Stimulated activated naive CD4-positive, alpha-beta T cell treated with Interleukin-2 at 50 U/mL for 16 hours (primary cell): ENCODE measurements at regions not wholly inside any gene's neighbourhood (a gene's known extent, or its start where the extent isn't known, plus 50 kb on each side); places are given as distances from the start of the nearest gene placed in this dataset.
"Not testable (repeated sequence)": the region's sequence is repeated elsewhere in the genome, so short reads cannot be mapped to it uniquely, and the experiment has no call there.

Experiments used
- DNase-seq: peaks from one replicate; lab custom pipeline; 2025; lab: John Stamatoyannopoulos, UW

DNA sequence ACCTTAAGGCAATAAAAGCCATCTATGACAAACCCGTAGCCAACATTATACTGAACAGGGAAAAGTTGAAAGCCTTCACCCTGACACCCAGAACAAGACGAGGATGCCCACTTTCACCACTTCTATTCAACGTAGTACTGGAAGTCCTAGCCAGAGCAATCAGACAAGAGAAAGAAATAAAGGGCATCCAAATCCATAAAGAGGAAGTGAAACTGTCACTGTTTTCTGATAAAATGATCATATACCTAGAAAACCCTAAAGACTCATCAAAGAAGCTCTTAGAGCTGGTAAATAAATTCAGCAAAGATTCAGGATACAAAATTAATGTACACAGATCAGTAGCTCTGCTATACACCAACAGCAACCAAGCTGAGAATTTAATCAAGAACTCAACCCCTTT lies 1561.9 kb upstream of the CELF4 start:
- not testable (repeated sequence) for DNase-seq

DNA sequence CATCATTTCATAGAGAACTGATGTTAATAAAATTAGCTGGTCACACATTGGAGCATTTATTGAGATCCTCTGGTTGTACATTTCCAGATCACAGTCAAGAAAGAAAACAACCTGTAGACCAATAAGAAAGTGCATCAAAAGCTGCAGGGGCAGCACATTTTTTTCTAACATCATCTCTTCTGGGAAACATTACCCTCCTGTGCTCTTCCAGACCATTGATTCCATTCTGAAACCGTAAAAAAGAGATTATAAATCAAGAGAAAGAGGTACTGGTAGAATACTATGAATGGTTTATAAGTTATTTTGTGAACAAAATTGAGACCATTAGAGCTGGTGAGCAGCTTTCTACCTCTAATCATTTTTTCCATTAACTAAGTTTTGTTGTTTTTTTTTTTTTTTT lies 1548.2 kb upstream of the CELF4 start:
- no peak for DNase-seq

DNA sequence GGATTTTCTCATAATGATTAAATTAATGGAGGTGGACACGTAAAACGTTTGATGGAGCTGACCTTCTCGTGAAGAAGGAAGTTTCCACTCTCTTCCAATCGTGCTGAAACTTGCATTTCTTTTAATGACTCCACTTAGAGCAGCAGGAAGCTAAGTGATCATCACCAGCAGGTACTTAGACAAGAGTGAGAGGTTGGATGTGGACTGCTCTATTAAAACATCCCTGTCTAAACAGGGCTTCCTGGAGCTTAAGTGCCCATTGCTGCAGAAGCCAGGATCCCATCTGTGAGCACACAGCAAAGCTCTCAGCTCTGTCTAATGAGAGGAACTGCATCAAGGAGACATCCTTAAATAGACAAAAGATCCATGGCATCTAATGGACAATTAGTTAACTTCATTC lies 1539.5 kb upstream of the CELF4 start:
- no peak for DNase-seq

DNA sequence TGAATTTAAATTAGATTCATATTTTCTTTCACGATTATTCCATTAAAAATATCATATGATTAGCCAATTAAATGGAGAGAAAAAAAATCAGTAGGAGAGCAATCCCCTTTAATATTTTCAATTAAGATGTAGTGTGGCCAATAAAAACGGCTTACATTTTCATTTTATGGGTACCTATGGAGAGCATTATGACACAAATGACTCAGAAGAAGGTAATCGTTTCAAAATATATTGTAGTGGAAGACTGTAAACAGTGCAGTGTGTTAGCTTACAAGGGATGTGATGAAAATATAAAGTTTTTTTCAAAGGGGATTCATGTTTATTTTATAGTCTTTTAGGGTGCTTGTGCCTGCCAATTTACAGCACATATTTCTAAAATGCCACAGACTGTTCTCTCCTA lies 1507.4 kb upstream of the CELF4 start:
- no peak for DNase-seq

DNA sequence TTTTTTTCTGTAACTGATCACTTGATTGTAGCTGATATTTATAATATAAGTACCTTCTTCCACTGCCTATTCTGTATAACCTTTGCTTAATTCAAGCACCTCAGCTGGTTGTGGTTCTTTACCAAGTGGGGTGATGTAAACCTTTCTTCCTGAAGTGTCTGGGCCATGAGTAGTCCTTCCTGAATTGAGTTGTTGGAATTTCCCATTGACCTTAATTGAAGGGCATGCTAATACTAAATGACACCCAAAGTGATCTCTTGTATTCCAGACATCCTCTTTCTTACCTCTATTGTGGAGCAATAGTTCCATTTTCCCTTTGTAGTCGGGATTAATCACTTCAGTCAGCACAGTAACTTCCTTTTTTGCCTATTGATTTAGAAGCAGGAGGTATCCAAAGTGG lies 1496.8 kb upstream of the CELF4 start:
- DNase-seq: no peak

DNA sequence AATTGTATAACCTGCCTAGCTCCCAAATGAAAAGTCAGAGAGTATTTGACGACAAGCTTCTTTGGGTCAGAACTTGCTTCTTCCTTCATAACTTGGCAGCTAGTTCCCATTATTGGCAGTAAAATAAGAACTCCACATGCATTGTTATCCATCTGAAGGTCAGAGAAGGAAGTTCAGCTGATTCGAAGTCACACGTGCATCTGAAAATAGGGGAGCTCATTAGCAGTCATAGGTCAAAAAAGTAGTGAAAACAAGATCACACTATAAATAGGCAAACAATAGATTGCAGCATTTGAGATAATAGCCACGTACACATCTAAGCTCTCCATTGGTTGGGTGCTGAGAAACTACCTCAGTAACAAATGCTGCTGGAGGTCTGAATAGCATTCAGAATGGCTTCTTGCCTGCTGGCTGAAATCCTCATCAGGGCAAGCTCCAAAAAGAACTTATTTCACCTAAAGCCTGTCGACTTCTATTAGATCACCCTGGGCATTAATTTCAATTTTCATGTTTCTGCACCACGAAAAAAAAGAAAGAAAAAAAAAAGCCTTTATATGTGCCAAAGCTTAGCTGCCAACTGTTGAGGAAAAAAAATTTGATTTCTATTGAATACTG lies 1492.9 kb upstream of the CELF4 start:
- DNase-seq: no peak

DNA sequence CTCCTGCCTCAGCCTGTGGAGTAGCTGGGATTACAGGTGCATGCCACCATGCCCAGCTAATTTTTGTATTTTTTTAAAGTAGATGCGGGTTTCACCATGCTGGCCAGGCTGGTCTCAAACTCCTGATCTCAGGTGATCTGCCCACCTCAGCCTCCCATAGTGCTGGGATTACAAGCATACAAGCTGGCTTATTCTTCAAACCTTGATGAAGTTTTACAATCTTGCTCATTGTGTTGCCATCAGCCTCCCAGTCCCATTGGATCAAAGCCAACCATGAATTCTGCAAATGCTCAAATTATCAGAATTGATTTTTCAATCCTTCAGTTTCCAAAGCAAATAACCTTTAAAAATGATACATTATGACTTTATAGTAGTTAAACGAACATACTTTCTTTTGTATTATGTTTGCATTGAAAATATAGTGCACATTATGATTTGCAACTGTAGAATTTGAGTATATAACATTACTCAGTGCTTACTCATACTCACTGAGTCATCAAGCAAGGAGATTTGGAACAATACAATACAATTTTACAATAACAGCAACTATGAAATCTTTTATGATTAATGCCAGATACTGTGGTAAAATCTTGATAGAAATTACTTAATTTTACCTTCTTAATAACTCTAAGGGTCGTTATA lies 1491.9 kb upstream of the CELF4 start:
- no peak for DNase-seq

DNA sequence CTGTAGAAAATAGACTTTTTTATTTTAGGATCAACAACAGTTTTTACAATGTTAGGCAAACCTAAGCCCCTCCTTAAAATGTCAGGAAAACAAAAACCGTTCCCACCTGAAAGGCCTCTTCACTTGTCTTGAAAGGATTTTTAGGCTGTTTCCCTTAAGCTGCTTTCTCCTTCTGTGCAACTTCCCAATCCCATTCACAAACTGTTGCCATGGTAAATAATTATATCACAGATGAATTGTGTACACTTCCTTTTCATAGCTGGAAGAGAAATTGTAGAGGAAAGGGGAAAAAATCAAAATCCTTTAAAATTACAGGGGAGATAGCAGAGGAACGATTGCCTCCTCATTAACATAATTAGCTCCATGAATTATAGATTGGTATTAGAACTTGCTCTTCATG lies 1488.0 kb upstream of the CELF4 start:
- DNase-seq: no peak

DNA sequence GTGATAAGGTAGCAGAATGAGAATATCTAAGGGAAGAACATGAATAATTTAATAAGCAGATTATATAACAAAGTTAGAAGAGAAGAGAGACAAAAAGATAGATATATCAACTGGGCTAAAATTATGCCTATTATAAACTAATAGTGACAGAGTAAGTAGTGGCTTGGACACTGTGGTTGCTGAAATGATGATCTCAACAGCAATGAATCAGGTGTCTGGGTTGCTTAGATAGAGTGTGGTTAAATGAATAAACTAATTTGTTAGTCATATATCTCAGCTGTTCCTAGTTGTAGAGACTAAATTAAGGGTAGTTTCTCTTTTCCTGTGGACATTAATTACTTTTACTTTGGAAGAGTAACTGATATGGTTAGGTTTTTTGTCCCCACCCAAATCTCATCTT lies 1485.4 kb upstream of the CELF4 start:
- DNase-seq: no peak

DNA sequence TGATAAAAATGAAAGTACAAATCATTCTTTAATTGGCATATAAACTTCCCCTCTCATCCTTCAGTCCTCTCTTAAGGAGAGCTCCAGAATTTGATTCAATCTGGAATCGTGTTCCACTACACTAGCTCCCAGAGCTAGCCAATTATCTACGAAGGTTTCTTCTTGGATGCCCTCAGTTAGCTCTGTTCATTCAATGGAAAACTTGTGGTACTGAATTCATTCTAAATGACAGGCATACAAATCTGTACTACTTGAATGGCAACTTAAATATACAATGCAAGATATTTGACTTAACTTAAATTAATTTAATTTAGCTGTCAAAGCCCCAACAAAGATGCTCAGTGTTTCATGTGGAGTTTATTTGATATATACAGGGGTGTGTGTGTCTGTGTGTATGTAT lies 1474.2 kb upstream of the CELF4 start:
- DNase-seq: no peak

DNA sequence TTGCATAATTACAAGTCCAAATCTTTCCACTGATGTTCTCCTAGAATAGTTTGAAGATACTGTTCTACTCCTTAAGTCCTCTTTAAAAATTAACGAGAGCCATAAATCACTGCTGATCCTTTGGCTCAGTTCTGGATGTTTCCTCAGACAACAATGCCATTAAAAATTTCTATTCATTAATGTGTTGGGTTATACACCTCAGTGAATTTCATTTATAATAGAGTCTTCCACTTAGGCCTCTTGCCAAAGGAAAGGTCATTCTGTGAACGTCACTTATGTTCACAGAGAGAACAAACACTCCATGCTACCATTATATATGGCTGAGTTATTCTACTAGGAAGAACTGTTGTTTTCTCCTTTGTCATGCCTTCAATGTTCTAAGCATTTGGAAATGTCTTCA lies 1472.3 kb upstream of the CELF4 start:
- no peak for DNase-seq

DNA sequence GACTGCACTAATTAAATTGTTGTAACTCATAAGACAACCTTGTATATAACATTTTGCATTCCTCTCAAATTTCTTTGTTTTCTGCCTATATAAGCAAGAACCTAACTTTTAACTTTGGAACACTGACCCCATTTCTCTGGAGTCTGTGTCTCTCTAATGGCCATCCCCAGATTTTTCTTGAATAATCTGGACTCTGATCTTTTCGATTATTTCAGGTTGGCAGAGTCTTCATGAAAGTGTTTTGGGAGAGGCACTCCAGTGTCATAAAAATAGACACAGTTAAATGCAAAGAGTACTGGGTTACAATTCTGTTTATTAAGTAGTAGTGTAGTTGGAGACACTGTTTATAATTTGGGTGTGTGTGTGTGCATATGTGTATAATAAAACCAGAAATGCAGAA lies 1467.7 kb upstream of the CELF4 start:
- DNase-seq: no peak

DNA sequence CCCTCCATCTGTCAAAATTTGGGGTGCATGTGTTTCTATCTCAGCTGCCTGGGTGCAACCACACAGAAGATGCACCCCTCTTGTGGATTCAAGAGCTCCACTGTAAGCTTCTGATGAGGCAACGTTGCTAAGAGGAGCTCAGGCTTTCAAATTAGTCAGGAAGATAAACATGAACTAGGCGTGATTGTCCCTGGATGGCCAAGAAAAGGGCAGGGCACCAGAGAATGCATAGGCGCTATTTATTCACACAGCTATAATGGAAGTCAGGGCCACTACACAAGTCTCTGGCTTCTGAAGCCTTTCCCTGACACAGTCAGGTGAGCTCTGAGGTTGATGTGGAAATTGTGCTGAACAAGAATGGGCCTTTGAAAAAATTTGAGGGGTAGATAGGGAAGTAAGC lies 1466.0 kb upstream of the CELF4 start:
- DNase-seq: no peak

DNA sequence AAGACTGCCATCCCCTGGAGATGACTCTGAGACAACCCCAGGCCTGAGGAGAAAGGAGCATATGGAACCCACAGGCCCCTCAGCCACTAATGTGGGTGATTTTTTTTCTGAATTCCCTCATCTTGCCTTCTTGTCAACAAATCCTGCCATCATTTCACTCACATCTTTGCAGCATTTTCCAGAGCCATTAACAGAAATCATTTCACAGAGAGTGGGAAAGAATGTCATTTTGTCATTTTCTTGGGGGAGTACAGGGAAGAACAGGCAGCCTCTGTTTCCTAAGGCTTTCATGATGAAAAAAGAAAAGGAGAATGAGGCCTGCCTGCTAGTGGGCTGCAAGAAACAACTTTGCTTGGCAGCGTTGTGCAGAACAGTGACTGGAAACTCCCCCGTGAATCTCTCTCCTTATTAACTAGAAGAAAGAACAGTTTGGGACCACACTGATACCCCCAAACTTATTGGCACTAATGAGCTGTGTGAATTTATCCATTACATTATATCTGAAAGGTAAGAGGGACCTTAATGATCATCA lies 1464.6 kb upstream of the CELF4 start:
- no peak for DNase-seq

DNA sequence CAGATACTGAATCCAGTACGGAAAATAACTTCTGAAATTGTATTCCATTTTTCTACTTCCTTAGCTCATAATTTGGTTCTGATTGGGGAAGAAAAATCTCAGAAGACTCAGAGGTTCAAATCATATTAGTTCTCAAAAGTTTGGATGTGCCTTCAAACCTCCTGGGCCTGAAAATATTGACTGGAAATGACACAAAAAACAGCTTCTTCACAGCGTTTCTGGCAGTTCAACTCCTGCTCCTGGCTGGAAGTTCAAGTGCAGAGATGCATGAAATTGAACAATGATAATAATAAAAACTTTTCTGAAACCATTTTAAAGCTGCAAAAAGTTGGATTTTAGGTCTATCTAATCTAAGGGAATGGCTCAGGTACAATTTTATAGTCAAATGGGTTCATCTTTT lies 1459.9 kb upstream of the CELF4 start:
- no peak for DNase-seq

DNA sequence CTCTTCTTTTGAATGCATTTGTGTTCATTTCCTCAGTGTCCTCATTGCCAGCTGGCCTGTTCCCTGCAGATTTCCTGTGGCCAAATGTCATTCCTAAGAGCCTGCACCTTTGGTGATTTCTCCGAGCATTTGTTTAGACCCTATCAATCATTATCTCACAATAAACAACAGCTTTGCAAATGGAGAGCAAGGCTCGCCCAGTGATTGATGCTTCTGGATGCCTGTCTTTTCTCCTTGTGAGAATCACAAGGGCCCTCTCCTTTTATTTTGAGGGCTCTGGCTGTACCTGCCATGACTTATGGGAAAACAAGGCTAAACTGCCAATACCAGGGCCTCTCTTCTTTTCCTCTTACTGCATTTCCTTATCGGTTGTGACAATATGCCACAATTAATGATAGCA lies 1454.4 kb upstream of the CELF4 start:
- no peak for DNase-seq

DNA sequence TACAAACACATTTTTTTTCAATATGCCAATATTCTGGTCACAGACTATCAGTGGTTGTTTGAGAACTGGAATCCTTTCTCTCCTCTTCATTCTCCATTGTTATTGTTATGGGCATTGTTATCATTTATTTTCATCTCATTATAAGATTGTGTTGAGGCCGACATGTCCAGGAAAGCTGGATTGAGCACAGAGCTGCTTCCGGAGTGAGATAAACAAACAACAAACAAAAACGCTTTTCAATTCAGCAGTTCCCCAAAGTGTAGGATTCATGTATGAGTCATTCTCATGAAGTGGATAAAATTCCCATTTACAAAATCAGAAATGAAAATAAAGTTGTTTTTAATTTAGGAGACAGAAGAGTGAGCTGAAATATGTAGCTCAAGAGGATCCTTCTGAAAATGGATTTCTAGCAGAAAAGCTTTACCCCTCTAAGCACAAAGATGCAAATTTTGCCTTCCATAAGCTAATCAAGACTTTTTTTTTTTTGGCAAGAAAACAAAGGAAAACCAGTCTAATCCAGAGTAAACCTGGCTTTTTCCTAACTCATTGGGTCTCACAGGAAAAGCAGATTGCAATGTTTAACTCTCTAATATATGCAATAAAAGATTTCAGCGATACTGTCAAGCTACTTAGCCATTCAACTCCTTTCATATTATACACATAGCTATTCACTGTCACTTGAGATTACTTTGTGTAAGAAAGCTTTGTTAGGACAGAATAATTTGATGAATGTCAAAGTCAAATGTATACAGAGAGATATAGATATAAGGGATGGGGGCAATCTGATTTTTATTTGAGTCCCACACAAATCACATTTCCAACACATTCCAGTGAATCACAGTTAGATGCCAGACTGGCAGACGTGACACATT lies 1441.7 kb upstream of the CELF4 start:
- no peak for DNase-seq

DNA sequence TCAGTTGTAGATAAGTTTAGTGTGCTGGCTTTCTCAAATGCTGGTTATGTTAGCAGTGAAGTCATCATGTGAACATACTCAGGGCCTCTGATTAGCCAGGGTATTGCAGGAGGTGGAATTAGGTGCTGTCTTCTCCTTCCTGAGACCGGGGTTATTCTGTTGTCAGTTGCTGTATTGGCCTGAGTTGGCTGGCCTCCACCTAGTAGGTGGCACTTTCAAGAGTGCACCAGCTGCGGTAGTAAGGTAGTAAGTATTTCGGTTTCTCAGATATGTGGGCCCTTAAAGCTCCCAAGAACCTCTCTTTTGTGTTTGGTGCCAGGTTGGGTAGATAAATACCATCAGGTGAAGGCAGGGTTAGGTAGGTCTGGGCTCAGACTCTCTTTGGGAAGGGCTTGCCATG lies 1430.5 kb upstream of the CELF4 start:
- DNase-seq: no peak

DNA sequence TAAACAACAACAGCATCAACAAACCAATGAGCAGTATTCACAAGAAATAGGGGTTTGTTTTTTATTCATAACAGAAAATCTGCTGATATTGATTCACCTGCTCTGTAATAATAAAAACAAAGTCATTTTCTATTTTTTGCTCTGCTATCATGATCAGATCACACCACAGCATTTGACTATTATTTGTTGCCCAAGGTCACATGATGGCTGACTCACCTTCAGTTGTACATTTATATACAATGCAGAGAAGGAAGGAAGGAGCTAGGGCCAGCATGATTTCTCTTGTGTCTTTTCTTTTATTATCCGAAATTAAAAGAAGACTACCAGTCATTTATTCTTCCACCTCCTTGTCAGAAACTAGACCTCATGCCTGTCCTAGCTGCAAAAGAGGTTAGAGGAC lies 1427.7 kb upstream of the CELF4 start:
- DNase-seq: no peak

DNA sequence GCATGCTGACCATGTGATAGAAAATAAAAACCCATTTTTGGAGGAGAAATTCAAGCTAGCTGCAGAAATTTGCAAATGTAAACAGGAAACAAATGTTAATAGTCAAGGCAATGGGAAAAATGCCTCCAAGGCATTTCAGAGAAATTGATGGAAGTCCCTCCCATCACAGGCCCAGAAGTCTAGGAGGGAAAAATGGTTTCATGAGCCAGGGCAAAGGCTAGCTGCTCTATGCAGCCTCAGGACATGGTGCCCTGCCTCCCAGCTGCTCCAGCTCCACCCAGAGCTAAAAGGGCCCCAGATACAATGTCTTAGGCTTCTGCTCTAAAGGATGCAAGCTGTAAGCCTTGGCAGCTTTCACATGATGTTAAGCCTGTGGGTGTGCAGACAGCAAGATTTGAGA lies 1419.4 kb upstream of the CELF4 start:
- no peak for DNase-seq

DNA sequence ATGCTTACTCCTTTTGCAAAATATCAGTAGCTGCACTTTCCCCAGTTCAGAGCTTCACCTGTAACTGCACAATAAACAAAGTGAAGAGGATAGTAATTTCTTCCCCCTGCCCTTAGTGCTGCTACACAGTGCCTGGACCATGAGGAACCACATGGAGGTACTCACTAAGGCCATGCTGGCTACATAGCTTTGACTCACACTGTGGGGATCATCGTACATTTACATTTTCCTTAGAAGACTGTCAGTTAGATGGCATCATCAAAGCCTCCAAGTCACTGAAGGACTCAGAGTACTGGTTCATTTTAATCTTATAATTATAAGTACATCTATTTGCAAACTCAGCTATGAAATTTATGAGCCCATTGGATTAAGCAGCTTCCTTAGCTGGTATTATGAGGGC lies 1416.5 kb upstream of the CELF4 start:
- no peak for DNase-seq

DNA sequence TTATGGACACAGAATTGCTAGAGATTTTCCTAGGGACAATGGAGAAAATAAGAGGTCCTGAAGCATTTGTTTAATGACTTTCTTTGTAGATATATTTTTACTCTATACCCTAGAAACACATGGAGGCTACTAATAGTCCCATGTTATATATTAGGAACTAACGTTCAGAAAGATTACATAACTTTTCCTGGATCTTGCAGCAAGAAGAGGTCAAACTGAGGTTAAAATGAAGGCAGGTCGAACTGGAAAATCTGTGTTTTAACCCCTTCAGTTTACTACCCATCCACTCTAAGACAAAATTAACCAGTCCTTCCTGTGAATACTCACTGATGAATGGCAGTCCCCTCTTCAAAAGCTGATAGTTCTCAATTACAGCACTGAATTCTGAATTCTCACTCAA lies 1415.8 kb upstream of the CELF4 start:
- no peak for DNase-seq

DNA sequence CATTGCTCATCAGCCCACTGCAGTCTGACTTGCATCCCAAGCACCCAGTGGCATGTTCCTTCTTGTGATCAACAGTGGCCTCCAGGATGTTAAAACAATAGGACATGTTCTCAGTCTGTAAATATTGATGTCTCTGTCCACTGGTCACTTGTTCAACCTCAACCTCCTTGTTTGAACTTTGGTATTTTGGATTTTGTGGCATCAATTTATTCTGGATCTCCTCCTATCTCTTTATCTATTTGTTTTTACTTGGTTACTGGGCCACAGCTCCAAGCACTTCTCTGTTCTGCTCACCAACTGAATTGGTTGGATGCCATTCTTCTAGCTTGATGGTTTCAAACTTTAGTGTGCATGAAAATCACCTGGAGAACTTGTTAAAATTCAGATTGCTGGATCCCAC lies 1414.8 kb upstream of the CELF4 start:
- DNase-seq: no peak
